GM19240 (cell line): ENCODE measurements at regions not wholly inside any gene's neighbourhood (a gene's known extent, or its start where the extent isn't known, plus 50 kb on each side); places are given as distances from the start of the nearest gene placed in this dataset.
"Not testable (repeated sequence)": the region's sequence is repeated elsewhere in the genome, so short reads cannot be mapped to it uniquely, and the experiment has no call there.

Experiments used
- DNase-seq: peaks from one replicate; pipeline ENCODE4 v3.0.0; 2011; ENCODE audit warnings: low spot score; ENCODE audit not compliant: insufficient read length

- DNase-seq, result no peak
Observed at GRCh38 chr9:124124729-124125650, 113.4 kb downstream of the LHX2 start.

DNA sequence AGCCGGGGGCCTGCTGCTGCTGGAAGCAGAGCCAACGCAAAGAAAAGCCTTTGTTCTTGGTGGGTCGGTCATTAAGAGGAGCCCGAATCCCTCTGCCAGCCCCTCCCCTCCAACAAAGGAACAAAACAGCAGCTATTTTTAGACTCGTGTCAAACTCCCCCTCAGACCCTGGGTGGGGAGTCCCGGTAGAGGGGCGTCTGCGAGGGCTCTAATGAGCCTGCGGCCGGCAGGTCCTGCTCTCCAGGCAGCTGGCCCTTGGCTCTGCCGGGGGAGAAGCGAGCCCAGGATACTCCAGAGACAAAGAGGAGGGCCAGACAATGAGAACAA lies 114.0 kb downstream of the LHX2 start:
- DNase-seq, result no peak

- peak; percentile 72 for DNase-seq
Observed at GRCh38 chr9:124126648-124127646, 115.4 kb downstream of the LHX2 start.

DNA sequence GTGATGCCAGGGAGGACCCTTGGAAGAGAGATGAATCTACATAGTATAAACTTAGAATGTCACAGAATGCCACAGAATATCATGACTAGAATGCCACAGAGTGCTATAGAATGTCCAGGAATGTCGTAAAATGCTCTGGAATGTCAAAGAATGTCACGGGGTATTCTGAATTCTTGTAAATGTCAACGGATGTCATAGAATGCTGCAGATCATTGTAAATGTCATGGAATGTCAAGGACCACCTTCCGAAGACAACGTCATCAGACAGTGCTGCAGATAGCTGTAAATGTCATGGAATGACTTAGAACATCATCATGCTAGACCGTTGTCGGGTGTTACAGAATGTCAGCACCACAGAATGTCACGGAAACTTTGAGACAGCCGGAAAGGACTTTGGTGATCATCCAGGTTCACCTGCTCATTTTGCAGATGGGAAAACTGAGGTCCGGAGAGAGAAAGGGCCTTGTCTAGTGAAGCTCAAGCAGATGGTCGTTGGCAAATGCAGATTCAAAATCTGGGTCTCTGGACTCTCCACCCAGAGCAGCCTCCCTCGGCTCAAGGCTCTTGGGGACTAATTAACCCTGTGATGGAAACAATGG lies 117.1 kb downstream of the LHX2 start:
- no peak for DNase-seq

DNA sequence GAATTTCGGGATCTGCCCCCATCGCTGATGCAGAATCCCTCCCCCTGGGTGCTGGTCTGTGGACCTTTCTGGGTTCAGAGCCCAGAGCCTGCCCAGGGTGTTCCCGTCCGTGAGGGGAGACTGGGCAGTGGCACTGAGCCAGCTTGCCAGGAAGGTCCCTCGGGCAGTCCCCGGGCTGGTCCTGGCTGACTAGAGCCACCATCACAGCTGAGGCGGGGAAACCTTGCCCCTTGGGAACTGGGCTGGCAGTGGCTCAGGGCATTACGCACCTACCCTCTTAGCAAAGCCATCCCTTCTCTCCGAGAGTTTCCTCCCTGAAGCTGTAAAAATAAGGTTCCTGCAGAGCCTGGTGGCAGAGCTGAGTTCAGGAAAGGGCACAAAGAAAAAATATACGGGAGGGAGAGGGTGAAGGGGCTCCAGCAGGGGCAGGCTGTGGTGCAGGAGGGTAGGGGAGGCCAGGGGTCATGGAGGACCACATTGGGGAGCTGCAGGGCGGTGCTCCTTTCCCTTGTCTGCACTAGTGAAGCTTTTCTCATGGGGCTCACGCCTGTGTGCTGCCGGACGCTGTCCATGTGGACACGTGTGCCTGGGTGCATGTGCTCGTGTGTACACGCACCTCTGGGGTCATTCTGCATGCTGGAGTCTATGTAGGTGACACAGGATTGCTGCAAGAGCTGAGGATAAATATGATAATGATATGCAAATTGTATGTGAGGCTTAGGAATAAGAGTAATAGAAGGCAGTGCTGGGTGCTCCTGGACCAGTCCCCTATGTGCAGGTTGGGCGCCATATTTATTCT lies 118.9 kb downstream of the LHX2 start:
- no peak for DNase-seq

DNA sequence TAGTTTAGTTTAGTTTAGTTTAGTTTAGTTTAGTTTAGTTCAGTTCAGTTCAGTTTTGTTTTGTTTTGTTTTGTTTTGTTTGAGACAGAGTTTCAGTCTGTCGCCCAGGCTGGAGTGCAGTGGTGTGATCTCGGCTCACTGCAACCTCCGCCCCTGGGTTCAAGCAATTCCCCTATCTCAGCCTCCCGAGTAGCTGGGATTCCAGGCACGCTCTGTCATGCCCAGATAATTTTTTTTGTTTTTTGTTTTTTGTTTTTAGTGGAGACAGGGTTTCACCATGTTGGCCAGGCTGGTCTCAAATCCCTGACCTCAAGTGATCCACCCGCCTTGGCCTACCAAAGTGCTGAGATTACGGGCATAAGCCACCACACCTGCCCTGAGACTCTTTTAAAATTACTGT lies 120.0 kb downstream of the LHX2 start:
- not testable (repeated sequence) for DNase-seq

- DNase-seq, result no peak
Observed at GRCh38 chr9:124132671-124133147, 121.1 kb downstream of the LHX2 start.

DNA sequence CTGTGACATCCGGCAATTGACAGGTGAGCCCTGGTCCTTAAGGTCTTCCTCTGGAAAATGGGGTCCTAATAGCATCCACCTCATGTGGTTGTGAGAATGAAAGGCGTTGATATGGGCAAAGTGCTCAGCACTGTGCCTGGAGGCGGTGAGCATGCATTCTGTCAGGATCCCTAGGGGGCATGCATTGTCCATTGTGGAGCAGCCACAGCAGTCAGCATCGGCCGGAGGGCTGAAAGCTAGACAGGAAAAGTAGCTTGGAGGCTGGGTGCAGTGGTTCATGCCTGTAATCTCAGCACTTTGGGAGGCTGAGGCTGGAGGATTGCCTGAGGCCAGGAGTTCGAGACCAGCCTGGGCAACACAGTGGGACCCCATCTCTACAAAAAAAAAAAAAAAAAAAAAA lies 122.2 kb downstream of the LHX2 start:
- no peak for DNase-seq

- DNase-seq, result no peak
Observed at GRCh38 chr9:124134526-124134925, 123.0 kb downstream of the LHX2 start.

DNA sequence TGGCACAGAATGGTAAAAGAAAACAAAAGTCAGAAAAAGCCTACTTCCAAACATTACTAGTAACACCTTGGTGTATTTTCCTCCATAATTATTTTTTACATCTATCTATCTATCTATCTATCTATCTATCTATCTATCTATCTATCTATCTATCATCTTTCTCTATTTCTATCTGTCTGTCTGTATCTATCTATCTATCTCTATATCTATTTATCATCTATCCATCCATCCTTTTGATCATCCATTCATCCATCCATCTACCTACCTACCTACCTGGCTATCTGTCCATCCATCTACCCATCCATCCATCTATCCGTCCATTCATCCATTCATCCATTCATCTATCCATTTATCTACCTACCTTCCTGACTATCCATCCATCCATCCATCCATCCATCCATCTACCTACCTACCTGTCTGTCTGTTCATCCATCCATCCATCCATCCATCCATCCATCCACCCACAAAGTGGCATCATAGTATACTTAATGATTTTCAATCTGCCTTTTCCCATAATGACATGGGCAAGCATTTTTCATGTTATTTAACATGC lies 121.9 kb upstream of the NEK6 start:
- DNase-seq, result no peak

DNA sequence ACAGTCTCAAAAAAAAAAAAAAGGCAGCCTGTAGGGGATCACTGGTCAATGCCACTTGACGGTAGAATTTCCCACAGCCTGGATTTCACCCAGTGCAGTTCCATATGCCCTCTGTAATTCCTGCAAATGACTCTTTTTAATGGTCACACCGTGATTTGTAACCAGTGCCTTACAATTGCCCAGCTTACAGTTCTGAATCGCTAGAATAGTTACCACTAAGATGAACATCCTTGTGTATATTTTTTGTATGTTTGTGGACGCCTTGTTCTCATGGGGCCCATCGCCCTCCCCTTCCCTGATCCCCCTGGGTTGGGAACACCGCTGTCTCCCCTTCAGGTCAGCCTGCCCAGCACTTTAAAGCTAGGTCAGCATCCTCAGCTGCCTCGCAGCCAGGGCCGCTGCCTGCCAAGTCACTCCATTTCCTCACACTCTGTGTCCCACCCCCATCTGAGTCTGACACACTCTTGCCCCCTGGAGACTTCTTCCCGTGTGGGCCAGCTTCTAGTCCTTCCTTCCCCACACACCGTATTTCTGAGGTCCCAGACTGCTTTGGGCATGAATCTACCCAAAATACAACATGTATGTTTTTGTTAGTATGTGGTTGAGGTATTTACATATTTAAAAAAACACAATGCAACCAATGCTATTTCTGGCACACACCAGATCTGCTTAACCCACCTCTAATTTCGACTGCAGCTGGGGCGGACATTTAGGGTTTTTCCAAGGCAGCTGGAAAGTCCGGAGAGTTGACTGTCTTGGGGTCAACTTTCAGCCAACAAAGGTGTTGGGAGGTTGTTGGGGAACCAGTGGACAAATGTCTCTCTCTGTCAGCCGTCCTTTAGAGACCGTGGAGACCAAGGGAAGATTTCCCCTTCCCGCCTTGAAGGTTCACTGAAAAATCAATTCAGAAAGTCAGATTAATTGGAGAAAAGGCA lies 120.5 kb upstream of the NEK6 start:
- DNase-seq, result peak; percentile 45

- DNase-seq, result no peak
Observed at GRCh38 chr9:124137944-124138335, 119.8 kb upstream of the NEK6 start.

- DNase-seq, result no peak
Observed at GRCh38 chr9:124139001-124139400, 118.7 kb upstream of the NEK6 start.

DNA sequence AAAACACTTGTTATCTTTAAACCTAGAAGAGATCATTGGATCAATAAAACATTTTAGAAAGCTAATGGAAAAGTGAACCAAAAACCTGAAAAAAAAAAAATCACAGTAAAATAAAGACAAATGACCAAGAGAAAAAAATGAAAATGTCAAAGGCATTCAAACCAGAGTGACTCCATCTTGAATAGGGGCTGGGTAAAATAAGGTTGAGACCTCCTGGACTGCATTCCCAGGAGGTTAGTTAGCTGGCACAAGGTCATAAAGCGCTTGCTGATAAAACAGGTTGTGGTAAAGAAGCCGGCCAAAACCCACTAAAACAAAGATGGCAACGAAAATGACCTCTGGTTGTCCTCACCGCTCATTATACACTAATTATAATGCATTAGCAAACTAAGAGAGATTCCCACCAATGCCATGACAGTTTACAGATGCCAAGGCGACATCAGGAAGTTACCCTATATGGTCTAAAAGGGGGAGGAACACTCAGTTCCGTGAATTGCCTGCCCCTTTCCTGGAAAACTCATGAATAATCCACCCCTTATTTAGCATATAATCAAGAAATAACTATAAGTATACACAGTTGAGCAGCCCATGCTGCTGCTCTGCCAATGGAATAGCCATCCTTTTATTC lies 116.7 kb upstream of the NEK6 start:
- no peak for DNase-seq

- DNase-seq, result not testable (repeated sequence)
Observed at GRCh38 chr9:124144561-124145123, 113.1 kb upstream of the NEK6 start.

DNA sequence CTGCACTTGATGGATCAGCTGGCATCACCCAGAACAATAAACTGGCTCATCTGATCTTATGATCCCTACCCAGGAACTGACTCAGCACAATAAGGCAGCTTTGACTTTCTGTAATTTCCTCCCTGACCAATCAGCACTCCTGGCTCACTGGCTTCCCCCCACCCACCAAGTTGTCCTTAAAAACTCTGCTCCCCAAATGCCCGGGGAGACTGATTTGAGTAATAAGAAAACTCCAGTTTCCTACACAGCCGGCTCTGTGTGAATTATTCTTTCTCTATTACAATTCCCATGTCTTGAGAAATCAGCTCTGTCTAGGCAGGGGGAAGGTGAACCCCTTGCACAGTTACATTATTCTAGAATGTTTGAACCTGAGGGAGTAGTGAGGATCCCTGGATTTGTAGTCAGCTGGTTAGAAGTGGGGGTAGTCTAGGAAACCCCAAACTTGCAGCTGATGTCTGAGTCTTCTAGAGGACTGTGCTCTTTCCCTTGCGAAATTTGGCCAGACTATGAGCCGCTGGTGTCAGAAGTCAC lies 111.7 kb upstream of the NEK6 start:
- DNase-seq, result no peak

DNA sequence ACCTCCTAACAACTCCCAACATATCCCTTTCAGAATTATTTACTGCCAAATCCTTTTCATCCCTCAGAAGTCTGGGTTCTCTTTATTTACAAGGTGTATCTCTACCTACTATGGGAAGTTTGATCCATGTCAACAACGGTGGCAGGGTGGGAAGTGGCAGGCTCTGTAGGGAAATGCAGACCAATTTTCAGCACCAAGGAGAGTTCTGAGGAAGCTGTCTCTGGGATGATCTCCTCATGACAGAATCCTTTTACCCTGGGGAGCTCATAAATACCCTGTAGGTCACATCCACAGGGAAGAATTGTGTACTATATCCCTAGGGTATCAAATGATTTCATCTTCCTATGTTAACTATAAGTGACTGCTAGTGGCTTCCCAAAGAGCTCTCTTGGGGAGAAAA lies 107.8 kb upstream of the NEK6 start:
- DNase-seq, result no peak

DNA sequence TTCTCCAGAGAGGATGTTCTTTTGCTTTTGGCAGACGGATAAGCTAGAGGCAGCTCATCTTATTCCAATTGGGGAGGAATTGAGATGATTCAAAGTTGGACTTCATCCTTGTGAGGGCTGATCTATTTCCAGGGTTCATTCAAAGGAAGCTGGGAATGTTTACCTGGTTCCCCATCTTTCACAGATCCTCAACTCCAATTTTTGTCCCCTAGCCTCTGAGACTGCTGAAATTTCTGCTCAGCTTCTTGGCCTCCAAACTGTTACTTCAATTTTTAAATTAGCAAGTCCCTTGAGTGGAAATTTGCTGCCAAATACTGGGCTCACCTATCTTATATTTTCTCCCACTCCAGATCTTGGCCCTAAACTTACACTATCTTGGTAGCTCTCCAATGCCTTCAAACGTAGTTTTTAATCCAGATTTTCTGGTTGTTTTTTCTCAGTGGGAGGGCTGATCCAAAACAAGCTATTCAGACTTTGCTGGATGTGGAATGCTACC lies 93.9 kb upstream of the NEK6 start:
- no peak for DNase-seq
